ENCODE measurements at regions not wholly inside any gene's neighbourhood (a gene's known extent, or its start where the extent isn't known, plus 50 kb on each side); places are given as distances from the start of the nearest gene placed in this dataset.

DNA sequence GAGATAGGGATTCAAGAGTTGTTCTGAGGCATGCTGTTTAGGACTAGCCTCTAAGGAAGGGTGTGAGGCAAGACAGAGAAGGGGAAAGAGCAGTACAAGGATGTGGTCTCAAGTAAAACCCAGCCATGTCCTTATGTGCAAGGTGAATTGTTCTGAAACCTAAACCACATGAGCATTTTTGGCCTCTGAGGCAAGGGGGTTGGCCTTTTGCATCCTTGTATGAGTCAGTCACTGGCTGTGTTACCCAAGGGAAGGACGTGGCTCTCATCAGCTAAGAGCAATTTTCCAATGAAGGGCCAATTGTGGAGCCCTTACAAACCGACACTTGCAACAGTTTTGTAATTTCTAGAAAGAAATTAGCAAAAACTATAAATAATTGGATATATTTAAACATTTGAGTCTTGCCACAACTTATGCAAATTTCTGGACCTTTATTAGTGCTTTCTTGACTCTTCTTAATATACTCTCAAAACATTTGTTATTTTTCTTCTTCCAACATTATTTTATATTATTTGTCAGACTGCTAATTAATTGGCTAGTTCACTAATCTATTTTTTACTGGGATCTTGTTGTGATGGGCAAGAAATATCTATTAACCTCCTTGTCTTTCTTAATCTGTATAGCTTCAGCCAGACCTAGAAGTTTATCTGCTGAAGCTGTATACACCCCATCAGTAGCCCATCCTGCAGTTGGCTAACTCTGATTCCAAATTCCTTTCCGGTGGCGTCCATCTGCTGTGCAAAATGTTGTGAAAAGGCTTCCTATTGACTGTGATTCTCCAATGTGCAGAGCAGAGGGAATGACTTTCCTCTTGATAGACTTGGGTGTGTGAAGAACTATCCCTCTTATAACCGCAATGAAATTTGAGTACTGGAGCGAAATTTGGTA lies 97.7 kb upstream of the P2RY1 start:
- in situ Hi-C loops (cut with MboI) (no loop called here), intact Hi-C loops (cut with micrococcal nuclease) (no loop called here)
- FAIRE-seq, result no peak
- no peaks in the 10 kb centered on the region for H3K27me3 ChIP-seq (ENCODE audit: control insufficient read depth in 2 of 2, insufficient read depth in 2 of 2, low read length in 2 of 2)
- ATAC-seq, result peak; percentile 48; the same call in 2 of the 3 replicates
- H3K9me1 ChIP-seq (ENCODE audit: control insufficient read depth, insufficient read depth, low read length), result no peaks in the 10 kb centered on the region
- ChIA-PET CTCF (ENCODE audit: low intra/inter-chr PET ratio) (no interaction called here), POLR2A (no interaction called here)
- no peaks in the 10 kb centered on the region for H3K9me3 ChIP-seq (replicated peaks; ENCODE audit: control insufficient read depth, insufficient read depth, low read depth, low read length)
- peak overlapping the region; percentile 17; the same call in 1 of the 2 replicates for H2AFZ ChIP-seq (ENCODE audit: low read depth, low read length)
- H3K27ac ChIP-seq (ENCODE audit: extremely low read depth, low read depth, low read length), result no peak overlapping the region
- H3K4me3 ChIP-seq, result no peak overlapping the region
- no peak overlapping the region for H3K4me2 ChIP-seq (ENCODE audit: insufficient read depth, low read length)
- H4K20me1 ChIP-seq (replicated peaks; ENCODE audit: control insufficient read depth, insufficient read depth, low read length), result no peaks in the 10 kb centered on the region
- BruUV-seq (replicated peaks), result no TSS peak
- H3K4me1 ChIP-seq (replicated peaks in 1 of 2; ENCODE audit: control insufficient read depth in 2 of 2, insufficient read depth in 2 of 2, low read length in 2 of 2), result no peaks in the 10 kb centered on the region
- H3K36me3 ChIP-seq (ENCODE audit: control insufficient read depth, insufficient read depth, low read length), result no peaks in the 10 kb centered on the region
- TF ChIP-seq, protein P1, sequence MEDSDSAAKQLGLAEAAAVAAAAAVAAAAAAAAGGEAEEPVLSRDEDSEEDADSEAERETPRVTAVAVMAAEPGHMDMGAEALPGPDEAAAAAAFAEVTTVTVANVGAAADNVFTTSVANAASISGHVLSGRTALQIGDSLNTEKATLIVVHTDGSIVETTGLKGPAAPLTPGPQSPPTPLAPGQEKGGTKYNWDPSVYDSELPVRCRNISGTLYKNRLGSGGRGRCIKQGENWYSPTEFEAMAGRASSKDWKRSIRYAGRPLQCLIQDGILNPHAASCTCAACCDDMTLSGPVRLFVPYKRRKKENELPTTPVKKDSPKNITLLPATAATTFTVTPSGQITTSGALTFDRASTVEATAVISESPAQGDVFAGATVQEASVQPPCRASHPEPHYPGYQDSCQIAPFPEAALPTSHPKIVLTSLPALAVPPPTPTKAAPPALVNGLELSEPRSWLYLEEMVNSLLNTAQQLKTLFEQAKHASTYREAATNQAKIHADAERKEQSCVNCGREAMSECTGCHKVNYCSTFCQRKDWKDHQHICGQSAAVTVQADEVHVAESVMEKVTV (CRISPR knock-in tag; IDR thresholded peaks at IDR 0.05), result no peak
- 39% methylated on average over 6 of the region's 6 CpGs for WGBS (ENCODE audit: insufficient coverage, low coverage, missing lambda C conversion rate)
- no peaks in the 10 kb centered on the region for H3K79me2 ChIP-seq (ENCODE audit: control insufficient read depth, insufficient read depth, low read length)
- peak in 1 of 4 experiments; percentile 4 for DNase-seq (ENCODE audit: extremely low read depth in 1 of 4, low spot score in 3 of 4)
- H3K9ac ChIP-seq (ENCODE audit: insufficient read depth in 1 of 2, low read depth in 2 of 2, low read length in 2 of 2), result no peak overlapping the region

DNA sequence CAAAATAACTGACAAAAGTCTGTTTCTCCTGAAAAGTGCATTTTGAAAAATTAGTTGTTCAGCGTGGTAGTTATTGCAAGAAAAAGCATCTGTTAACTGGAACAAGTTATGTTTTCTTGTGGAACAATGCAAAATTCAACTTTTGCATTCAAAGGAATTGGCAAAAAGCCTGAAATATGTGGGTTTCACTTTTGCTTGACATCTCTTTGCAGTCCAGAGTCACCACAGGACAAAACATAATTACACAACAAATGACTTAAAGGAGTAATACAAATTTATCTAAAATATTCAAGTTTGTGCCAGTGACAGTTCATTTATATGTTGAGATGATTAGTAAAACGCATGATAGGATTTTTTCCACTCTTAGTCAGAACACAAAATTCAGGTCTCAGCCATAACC lies 96.3 kb upstream of the P2RY1 start:
- Histone ChIP-seq H3K36me3 (ENCODE audit: control insufficient read depth, insufficient read depth, low read length) (no peaks in the 10 kb centered on the region), H3K4me3 (no peak overlapping the region), H3K4me1 (replicated peaks in 1 of 2; ENCODE audit: control insufficient read depth in 2 of 2, insufficient read depth in 2 of 2, low read length in 2 of 2) (no peaks in the 10 kb centered on the region), H4K20me1 (replicated peaks; ENCODE audit: control insufficient read depth, insufficient read depth, low read length) (no peaks in the 10 kb centered on the region), H3K9ac (ENCODE audit: insufficient read depth in 1 of 2, low read depth in 2 of 2, low read length in 2 of 2) (no peak overlapping the region), H3K27me3 (ENCODE audit: control insufficient read depth in 2 of 2, insufficient read depth in 2 of 2, low read length in 2 of 2) (no peaks in the 10 kb centered on the region), H3K9me1 (ENCODE audit: control insufficient read depth, insufficient read depth, low read length) (no peaks in the 10 kb centered on the region), H3K79me2 (ENCODE audit: control insufficient read depth, insufficient read depth, low read length) (no peaks in the 10 kb centered on the region), H2AFZ (ENCODE audit: low read depth, low read length) (no peak overlapping the region), H3K27ac (ENCODE audit: extremely low read depth, low read depth, low read length) (no peak overlapping the region), H3K4me2 (ENCODE audit: insufficient read depth, low read length) (no peak overlapping the region), H3K9me3 (replicated peaks; ENCODE audit: control insufficient read depth, insufficient read depth, low read depth, low read length) (no peaks in the 10 kb centered on the region)
- in situ Hi-C loops (cut with MboI) (no loop called here), intact Hi-C loops (cut with micrococcal nuclease) (no loop called here)
- CTCF ChIA-PET (ENCODE audit: low intra/inter-chr PET ratio), result no interaction called here
- no peak for ATAC-seq
- POLR2A ChIA-PET, result no interaction called here
- WGBS (ENCODE audit: insufficient coverage, low coverage, missing lambda C conversion rate), result 21% methylated on average over 2 of the region's 2 CpGs
- DNase-seq (ENCODE audit: extremely low read depth in 1 of 4, low spot score in 3 of 4), result no peak
- FAIRE-seq, result no peak
- no TSS peak for BruUV-seq (replicated peaks)
- TF ChIP-seq ZNF143 (CRISPR knock-in tag; IDR thresholded peaks at IDR 0.05) (no peak), SMARCE1 (IDR thresholded peaks at IDR 0.05) (no peak), TEAD1 (CRISPR knock-in tag; IDR thresholded peaks at IDR 0.05) (no peak), ZNF785 (CRISPR knock-in tag; IDR thresholded peaks at IDR 0.05) (no peak), ARNT (IDR thresholded peaks at IDR 0.05) (no peak), MED1 (CRISPR knock-in tag; IDR thresholded peaks at IDR 0.05; ENCODE audit: borderline replicate concordance) (no peak), DMBX1 (CRISPR knock-in tag; IDR thresholded peaks at IDR 0.05; ENCODE audit: borderline replicate concordance) (no peak), ZKSCAN8 (CRISPR knock-in tag; IDR thresholded peaks at IDR 0.05) (no peak), MYNN (IDR thresholded peaks at IDR 0.05) (no peak), MYNN (CRISPR knock-in tag; IDR thresholded peaks at IDR 0.05) (no peak), BMI1 (IDR thresholded peaks at IDR 0.05; ENCODE audit: low read length) (no peak), SMARCA4 (IDR thresholded peaks at IDR 0.05) (no peak), MCM2 (IDR thresholded peaks at IDR 0.05; ENCODE audit: low read depth) (no peak)
- TF ChIP-seq, protein P2, sequence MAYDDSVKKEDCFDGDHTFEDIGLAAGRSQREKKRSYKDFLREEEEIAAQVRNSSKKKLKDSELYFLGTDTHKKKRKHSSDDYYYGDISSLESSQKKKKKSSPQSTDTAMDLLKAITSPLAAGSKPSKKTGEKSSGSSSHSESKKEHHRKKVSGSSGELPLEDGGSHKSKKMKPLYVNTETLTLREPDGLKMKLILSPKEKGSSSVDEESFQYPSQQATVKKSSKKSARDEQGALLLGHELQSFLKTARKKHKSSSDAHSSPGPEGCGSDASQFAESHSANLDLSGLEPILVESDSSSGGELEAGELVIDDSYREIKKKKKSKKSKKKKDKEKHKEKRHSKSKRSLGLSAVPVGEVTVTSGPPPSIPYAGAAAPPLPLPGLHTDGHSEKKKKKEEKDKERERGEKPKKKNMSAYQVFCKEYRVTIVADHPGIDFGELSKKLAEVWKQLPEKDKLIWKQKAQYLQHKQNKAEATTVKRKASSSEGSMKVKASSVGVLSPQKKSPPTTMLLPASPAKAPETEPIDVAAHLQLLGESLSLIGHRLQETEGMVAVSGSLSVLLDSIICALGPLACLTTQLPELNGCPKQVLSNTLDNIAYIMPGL (CRISPR knock-in tag; IDR thresholded peaks at IDR 0.05), result no peak

Measured in K562 (cell line).